Kidney epithelial cell (primary cell): ENCODE measurements at regions not wholly inside any gene's neighbourhood (a gene's known extent, or its start where the extent isn't known, plus 50 kb on each side); places are given as distances from the start of the nearest gene placed in this dataset.

Experiments
- DNase-seq: peaks from one replicate; pipeline ENCODE4 v3.0.0-alpha.2; 2010; ENCODE audit warnings: low read depth
- H3K27me3 ChIP-seq: 2 replicates; pipeline ENCODE4 v1.6.0; 2011; ENCODE audit warnings: low read length; ENCODE audit not compliant: control insufficient read depth, insufficient read depth
- H3K36me3 ChIP-seq: 2 replicates; pipeline ENCODE4 v1.5.1; 2011; ENCODE audit warnings: low read length; ENCODE audit not compliant: control insufficient read depth, insufficient read depth
- H3K4me3 ChIP-seq: 2 replicates; pipeline ENCODE4 v1.5.1; 2011; ENCODE audit warnings: low read depth, mild to moderate bottlenecking, control low read depth, low read length
- TF ChIP-seq, protein P1 (sequence below): IDR thresholded peaks from 2 replicates; pipeline ENCODE4 v1.5.1; 2011; ENCODE audit warnings: mild to moderate bottlenecking, moderate library complexity, low read length, control low read depth, inconsistent platforms; ENCODE audit not compliant: insufficient read depth, poor library complexity, severe bottlenecking

DNA sequence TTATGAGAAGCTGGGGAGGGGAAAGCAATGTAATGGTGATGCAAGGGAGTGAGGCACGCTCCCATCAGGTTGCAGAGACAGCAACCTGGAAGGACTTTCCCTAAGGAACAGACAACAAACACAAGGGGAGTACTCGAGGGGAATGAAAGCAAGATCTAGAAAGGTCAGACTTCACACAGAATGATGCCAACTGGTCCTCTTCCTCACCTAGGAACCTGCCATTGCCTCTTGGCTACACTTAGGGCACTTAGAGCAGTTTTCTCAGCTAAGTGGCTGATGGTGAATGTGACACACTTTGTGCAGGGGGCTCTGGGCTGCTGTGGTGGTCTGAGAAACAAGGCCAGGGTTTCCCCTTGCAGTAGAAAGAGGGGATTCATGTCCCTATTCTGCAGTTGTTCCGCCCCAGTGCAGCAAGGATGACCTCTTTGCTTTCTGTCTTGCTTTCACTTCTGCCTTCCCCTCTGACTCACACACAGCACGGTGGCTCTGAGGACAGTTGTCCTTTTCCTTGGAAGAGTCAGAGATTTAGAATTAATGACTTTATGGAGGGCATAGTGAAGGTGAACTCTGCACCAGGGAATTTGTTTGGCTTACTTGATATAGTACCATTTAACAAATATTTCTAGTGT is 394.0 kb upstream of the KLF4 start:
- TF ChIP-seq, protein P1, sequence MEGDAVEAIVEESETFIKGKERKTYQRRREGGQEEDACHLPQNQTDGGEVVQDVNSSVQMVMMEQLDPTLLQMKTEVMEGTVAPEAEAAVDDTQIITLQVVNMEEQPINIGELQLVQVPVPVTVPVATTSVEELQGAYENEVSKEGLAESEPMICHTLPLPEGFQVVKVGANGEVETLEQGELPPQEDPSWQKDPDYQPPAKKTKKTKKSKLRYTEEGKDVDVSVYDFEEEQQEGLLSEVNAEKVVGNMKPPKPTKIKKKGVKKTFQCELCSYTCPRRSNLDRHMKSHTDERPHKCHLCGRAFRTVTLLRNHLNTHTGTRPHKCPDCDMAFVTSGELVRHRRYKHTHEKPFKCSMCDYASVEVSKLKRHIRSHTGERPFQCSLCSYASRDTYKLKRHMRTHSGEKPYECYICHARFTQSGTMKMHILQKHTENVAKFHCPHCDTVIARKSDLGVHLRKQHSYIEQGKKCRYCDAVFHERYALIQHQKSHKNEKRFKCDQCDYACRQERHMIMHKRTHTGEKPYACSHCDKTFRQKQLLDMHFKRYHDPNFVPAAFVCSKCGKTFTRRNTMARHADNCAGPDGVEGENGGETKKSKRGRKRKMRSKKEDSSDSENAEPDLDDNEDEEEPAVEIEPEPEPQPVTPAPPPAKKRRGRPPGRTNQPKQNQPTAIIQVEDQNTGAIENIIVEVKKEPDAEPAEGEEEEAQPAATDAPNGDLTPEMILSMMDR = no peak
- H3K36me3 ChIP-seq = no peaks in the 10 kb centered on the region
- DNase-seq = no peak
- H3K27me3 ChIP-seq = no peaks in the 10 kb centered on the region
- no peak overlapping the region for H3K4me3 ChIP-seq

- TF ChIP-seq, protein P1 = no peak
- no peak overlapping the region for H3K4me3 ChIP-seq
- no peak for DNase-seq
- H3K36me3 ChIP-seq = no peaks in the 10 kb centered on the region
- no peaks in the 10 kb centered on the region for H3K27me3 ChIP-seq
Measured at GRCh38 chr9:107881626-107882300, 392.2 kb upstream of the KLF4 start.

DNA sequence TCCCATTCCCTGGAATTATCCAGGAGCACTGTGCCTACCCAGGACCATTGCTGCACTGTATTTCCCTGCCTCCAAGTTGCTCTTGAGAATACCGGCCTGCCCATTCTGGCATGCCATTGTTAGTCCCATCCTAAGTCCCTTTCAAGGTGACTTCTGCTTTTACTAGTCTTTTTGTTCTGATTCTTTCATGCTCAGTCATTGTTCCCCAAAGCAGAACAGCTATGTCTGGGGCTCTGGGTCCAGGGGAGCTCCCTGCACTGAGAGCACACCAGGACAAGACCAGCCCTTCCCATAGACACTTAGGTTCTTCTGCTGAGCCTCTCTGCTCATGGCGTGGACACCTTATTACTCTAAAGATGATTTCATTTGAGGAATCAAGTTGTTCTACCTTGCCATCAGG is 388.9 kb upstream of the KLF4 start:
- H3K4me3 ChIP-seq = no peak overlapping the region
- no peaks in the 10 kb centered on the region for H3K36me3 ChIP-seq
- TF ChIP-seq, protein P1 = no peak
- no peaks in the 10 kb centered on the region for H3K27me3 ChIP-seq
- DNase-seq = no peak

- TF ChIP-seq, protein P1 = no peak
- no peaks in the 10 kb centered on the region for H3K27me3 ChIP-seq
- H3K36me3 ChIP-seq = no peaks in the 10 kb centered on the region
- no peak overlapping the region for H3K4me3 ChIP-seq
- DNase-seq = no peak
Measured at GRCh38 chr9:107875571-107875980, 386.0 kb upstream of the KLF4 start.

DNA sequence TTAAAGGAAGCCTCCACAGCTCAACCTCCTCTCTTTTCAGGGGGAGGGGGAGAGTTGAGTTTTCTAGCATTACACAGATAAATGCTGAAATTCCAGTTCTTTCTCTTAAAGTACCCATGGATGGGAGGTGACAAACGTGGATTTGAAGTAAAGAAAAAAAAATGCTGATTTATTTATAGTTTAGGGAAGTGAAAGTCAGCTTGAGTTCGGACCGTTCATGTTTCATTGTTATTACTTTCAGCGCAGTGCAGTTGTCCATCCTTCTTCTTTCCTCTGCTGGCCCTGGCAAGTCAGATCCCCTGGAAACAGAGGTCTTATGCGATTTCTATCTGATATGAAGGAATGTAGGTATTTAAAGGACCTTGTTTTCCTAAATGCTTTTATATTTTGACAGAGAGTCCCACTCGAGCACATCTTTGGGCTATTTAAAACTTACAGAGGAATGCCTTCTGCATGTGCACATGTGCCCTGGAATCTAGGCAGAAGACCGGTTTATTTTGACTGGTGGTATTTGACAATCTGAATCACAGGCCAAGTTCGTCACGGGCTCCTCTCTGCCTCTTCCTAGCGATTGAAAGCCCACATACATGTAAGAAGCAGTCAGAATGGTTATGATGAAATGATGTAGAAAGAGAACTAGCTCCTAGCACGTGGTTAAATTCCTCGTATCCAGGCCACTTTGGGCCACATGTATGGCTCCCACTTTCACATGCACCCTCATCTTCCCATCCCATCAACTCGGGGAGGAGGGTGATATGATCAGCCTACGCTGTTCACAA is 385.2 kb upstream of the KLF4 start:
- TF ChIP-seq, protein P1 = no peak
- no peaks in the 10 kb centered on the region for H3K27me3 ChIP-seq
- no peak for DNase-seq
- no peaks in the 10 kb centered on the region for H3K36me3 ChIP-seq
- H3K4me3 ChIP-seq = no peak overlapping the region
